Neural progenitor cell (in vitro differentiated cells): ENCODE measurements at regions not wholly inside any gene's neighbourhood (a gene's known extent, or its start where the extent isn't known, plus 50 kb on each side); places are given as distances from the start of the nearest gene placed in this dataset.

Experiments
- DNase-seq: peaks from one replicate; pipeline ENCODE4 v3.0.0-alpha.2; 2016; ENCODE audit warnings: low spot score
- H2AFZ ChIP-seq: fragments of 200-600 bp; sonication (generic); replicated peaks from 2 replicates; pipeline ENCODE4 v1.6.1; 2016; ENCODE audit warnings: antibody characterized with exemption
- H3F3A ChIP-seq: fragments of 200-600 bp; sonication (generic); 2 replicates; pipeline ENCODE4 v1.6.1; 2016; ENCODE audit warnings: antibody characterized with exemption, low read depth
- H3K27ac ChIP-seq: fragments of 200-600 bp; sonication (generic); 2 replicates; pipeline ENCODE4 v1.5.1; 2016; ENCODE audit warnings: mild to moderate bottlenecking
- H3K27me3 ChIP-seq: fragments of 200-600 bp; sonication (generic); 2 replicates; pipeline ENCODE4 v1.6.1; 2016; ENCODE audit warnings: mild to moderate bottlenecking, moderate library complexity
- H3K36me3 ChIP-seq: fragments of 200-600 bp; sonication (generic); 2 replicates; pipeline ENCODE4 v1.5.1; 2016
- H3K4me1 ChIP-seq: fragments of 200-600 bp; sonication (generic); 2 replicates; pipeline ENCODE4 v1.6.1; 2016; ENCODE audit warnings: mixed run types
- H3K4me2 ChIP-seq: fragments of 200-600 bp; sonication (generic); 2 replicates; pipeline ENCODE4 v1.6.1; 2016
- H3K4me3 ChIP-seq: fragments of 200-600 bp; sonication (generic); 2 replicates; pipeline ENCODE4 v1.5.1; 2016
- H3K79me2 ChIP-seq: fragments of 200-600 bp; sonication (generic); 2 replicates; pipeline ENCODE4 v1.6.1; 2016; ENCODE audit warnings: low read depth
- H3K9ac ChIP-seq: fragments of 200-600 bp; sonication (generic); 2 replicates; pipeline ENCODE4 v1.6.1; 2016
- H3K9me3 ChIP-seq: fragments of 200-600 bp; sonication (generic); 2 replicates; pipeline ENCODE4 v1.5.1; 2016; ENCODE audit warnings: low read depth
- H4K20me1 ChIP-seq: fragments of 200-600 bp; sonication (generic); 2 replicates; pipeline ENCODE4 v1.6.1; 2016; ENCODE audit warnings: low read depth
- H3K27ac Mint-ChIP-seq: 3 replicates; pipeline ENCODE4 v1.8.0; 2021; ENCODE audit warnings: mixed read lengths
- H3K27me3 Mint-ChIP-seq: 2 replicates; pipeline ENCODE4 v1.8.0; 2022; ENCODE audit warnings: low read depth, mild to moderate bottlenecking, inconsistent platforms, moderate library complexity, mixed read lengths; ENCODE audit not compliant: insufficient read depth
- H3K36me3 Mint-ChIP-seq: 3 replicates; pipeline ENCODE4 v1.8.0; 2021; ENCODE audit warnings: mixed read lengths
- H3K4me1 Mint-ChIP-seq: 3 replicates; pipeline ENCODE4 v1.8.0; 2021; ENCODE audit warnings: mixed read lengths
- H3K4me3 Mint-ChIP-seq: 3 replicates; pipeline ENCODE4 v1.8.0; 2021; ENCODE audit warnings: mild to moderate bottlenecking, moderate library complexity, mixed read lengths
- H3K9me3 Mint-ChIP-seq: 3 replicates; pipeline ENCODE4 v1.8.0; 2020; ENCODE audit warnings: mixed read lengths
- EZH2 ChIP-seq: fragments of 200-600 bp; sonication (generic); IDR thresholded peaks from 2 replicates; pipeline ENCODE4 v1.6.1; 2017; ENCODE audit warnings: antibody characterized with exemption, mild to moderate bottlenecking, moderate library complexity
- EZH2phosphoT487 ChIP-seq: fragments of 200-600 bp; sonication (generic); IDR thresholded peaks from 2 replicates; pipeline ENCODE4 v1.6.1; 2017; ENCODE audit warnings: antibody characterized with exemption
- TF ChIP-seq, protein P1 (sequence below): fragments of 200-600 bp; sonication (generic); IDR thresholded peaks from 2 replicates; pipeline ENCODE4 v1.5.1; 2017; ENCODE audit warnings: antibody characterized with exemption, mild to moderate bottlenecking

- Histone ChIP-seq H3K4me2 (no peak overlapping the region), H3K9me3 (no peaks in the 10 kb centered on the region), H3K36me3 (no peaks in the 10 kb centered on the region), H2AFZ (no peak overlapping the region), H3K79me2 (no peaks in the 10 kb centered on the region), H4K20me1 (no peaks in the 10 kb centered on the region), H3K9ac (no peak overlapping the region), H3K27me3 (no peaks in the 10 kb centered on the region), H3K4me1 (peaks cover 17% of the 10 kb centered on the region), H3F3A (peaks cover 10% of the 10 kb centered on the region), H3K4me3 (no peak overlapping the region), H3K27ac (no peak overlapping the region)
- peaks cover 3% of the 10 kb centered on the region for H3K27me3 Mint-ChIP-seq
- H3K4me1 Mint-ChIP-seq: peaks cover 10% of the 10 kb centered on the region
- H3K9me3 Mint-ChIP-seq: peaks cover 5% of the 10 kb centered on the region
- DNase-seq: no peak
- peaks cover 15% of the 10 kb centered on the region for H3K36me3 Mint-ChIP-seq
- TF ChIP-seq, protein P1, sequence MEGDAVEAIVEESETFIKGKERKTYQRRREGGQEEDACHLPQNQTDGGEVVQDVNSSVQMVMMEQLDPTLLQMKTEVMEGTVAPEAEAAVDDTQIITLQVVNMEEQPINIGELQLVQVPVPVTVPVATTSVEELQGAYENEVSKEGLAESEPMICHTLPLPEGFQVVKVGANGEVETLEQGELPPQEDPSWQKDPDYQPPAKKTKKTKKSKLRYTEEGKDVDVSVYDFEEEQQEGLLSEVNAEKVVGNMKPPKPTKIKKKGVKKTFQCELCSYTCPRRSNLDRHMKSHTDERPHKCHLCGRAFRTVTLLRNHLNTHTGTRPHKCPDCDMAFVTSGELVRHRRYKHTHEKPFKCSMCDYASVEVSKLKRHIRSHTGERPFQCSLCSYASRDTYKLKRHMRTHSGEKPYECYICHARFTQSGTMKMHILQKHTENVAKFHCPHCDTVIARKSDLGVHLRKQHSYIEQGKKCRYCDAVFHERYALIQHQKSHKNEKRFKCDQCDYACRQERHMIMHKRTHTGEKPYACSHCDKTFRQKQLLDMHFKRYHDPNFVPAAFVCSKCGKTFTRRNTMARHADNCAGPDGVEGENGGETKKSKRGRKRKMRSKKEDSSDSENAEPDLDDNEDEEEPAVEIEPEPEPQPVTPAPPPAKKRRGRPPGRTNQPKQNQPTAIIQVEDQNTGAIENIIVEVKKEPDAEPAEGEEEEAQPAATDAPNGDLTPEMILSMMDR: no peak
- TF ChIP-seq EZH2 (no peak), EZH2phosphoT487 (no peak)
- H3K4me3 Mint-ChIP-seq: no peak overlapping the region
- H3K27ac Mint-ChIP-seq: no peak overlapping the region
Measured at GRCh38 chr15:93614386-93615104, 525.5 kb upstream of the RGMA start.

DNA sequence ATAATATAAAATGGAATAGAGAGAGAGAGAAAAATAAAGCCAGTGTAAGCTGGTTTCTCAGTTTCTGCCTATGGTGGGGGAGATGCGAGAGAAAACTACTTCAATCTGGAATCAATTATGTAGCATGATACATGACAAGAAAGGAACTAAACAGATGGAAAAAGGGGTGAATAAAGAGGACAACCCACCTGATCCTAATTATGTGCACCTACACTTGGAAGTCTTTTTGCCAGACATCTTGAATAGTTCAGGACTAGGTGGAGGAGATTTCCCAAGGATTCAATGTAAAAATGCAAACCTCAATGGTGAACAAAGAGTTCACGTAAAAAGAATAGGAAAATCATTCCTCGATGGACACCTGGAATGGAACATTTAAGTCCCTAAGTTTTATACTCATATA lies 524.4 kb upstream of the RGMA start:
- Histone ChIP-seq H3K27ac (no peak overlapping the region), H3K4me2 (no peak overlapping the region), H3K9ac (no peak overlapping the region), H3F3A (no peaks in the 10 kb centered on the region), H3K27me3 (no peaks in the 10 kb centered on the region), H3K36me3 (no peaks in the 10 kb centered on the region), H3K79me2 (no peaks in the 10 kb centered on the region), H2AFZ (no peak overlapping the region), H3K4me3 (no peak overlapping the region), H3K9me3 (no peaks in the 10 kb centered on the region), H3K4me1 (peaks cover 6% of the 10 kb centered on the region), H4K20me1 (no peaks in the 10 kb centered on the region)
- Mint-ChIP-seq H3K27me3 (no peaks in the 10 kb centered on the region), H3K27ac (no peak overlapping the region), H3K36me3 (peaks cover 15% of the 10 kb centered on the region), H3K4me1 (no peaks in the 10 kb centered on the region), H3K9me3 (peaks cover 5% of the 10 kb centered on the region), H3K4me3 (no peak overlapping the region)
- TF ChIP-seq, protein P1: no peak
- TF ChIP-seq EZH2: no peak
- no peak for TF ChIP-seq EZH2phosphoT487
- no peak for DNase-seq

- H3K27ac Mint-ChIP-seq: no peak overlapping the region
- no peak overlapping the region for H3K4me3 ChIP-seq
- H3K4me3 Mint-ChIP-seq: no peak overlapping the region
- H3K9me3 ChIP-seq: no peaks in the 10 kb centered on the region
- peaks cover 15% of the 10 kb centered on the region for H3K36me3 Mint-ChIP-seq
- H3K4me1 ChIP-seq: peaks cover 3% of the 10 kb centered on the region
- H3K27ac ChIP-seq: no peak overlapping the region
- no peaks in the 10 kb centered on the region for H3F3A ChIP-seq
- H3K27me3 ChIP-seq: no peaks in the 10 kb centered on the region
- no peak for DNase-seq
- no peaks in the 10 kb centered on the region for H4K20me1 ChIP-seq
- H2AFZ ChIP-seq: no peak overlapping the region
- no peaks in the 10 kb centered on the region for H3K4me1 Mint-ChIP-seq
- no peak overlapping the region for H3K4me2 ChIP-seq
- TF ChIP-seq EZH2phosphoT487: no peak
- TF ChIP-seq, protein P1: no peak
- TF ChIP-seq EZH2: no peak
- peaks cover 5% of the 10 kb centered on the region for H3K9me3 Mint-ChIP-seq
- H3K9ac ChIP-seq: no peak overlapping the region
- no peaks in the 10 kb centered on the region for H3K79me2 ChIP-seq
- no peaks in the 10 kb centered on the region for H3K27me3 Mint-ChIP-seq
- H3K36me3 ChIP-seq: no peaks in the 10 kb centered on the region
Measured at GRCh38 chr15:93612953-93613352, 523.9 kb upstream of the RGMA start.
